GM21367 (cell line): ENCODE measurements at regions not wholly inside any gene's neighbourhood (a gene's known extent, or its start where the extent isn't known, plus 50 kb on each side); places are given as distances from the start of the nearest gene placed in this dataset.

Experiments
- ATAC-seq: cut with Tn5 transposase; IDR thresholded peaks from one replicate; pipeline ENCODE4 v1.9.1; 2021; ENCODE audit not compliant: unreplicated experiment

DNA sequence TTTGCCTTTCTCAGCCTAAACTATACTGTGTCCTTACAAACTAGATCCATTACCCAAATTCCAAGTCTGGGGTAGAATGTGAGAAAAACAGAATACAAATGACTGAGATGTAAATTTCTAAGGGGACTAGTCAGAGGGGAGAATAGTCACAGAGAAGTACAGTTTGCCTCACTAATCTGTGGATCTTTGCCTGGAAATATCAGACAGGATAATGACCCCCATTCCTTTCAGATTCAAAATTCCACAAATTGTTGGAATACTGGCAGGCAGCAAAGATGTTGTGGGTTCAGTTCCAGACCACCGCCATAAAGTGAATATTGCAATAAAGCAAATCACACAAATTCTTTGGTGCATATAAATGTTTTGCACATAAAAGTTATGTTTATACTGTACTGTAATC is 762.8 kb upstream of the NR2F2 start:
- ATAC-seq: no peak

DNA sequence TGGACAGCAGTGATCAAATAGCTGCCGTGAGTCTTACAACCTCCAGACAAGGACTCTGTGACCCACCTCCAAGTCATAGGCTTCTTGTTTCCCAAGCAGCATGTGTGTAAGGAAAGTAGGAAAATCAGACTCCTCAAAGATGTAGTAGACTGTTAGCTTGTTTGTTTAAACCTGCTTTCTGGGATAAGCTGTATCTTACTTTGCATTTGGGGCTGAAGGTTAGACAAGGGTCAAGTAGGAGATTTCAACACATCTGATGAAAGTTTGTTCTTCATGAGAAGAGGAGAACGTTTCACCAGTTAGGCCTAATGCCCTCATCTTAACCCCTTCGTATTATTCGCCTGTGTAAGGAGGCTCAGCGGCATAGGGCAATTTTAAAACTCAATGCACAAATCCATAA is 756.4 kb upstream of the NR2F2 start:
- ATAC-seq: no peak

DNA sequence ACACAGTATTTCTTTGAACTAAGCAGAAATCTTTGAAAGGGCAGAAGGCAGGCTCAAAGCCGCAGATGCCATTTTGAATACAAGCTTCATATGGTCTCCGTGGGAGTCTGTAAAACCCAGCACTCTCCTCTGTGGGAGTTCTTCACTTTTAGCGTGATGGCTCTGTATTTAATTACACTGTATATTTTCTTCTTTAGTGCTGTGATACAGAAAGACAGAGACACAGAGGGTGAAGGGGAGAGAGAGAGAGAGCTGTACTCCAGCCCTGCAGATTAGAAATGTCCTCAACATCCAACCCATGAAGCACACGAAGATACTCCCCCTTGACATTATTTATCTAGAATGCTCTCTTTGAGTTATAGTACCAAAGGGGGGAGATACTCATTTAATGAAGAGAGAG is 752.6 kb upstream of the NR2F2 start:
- no peak for ATAC-seq

DNA sequence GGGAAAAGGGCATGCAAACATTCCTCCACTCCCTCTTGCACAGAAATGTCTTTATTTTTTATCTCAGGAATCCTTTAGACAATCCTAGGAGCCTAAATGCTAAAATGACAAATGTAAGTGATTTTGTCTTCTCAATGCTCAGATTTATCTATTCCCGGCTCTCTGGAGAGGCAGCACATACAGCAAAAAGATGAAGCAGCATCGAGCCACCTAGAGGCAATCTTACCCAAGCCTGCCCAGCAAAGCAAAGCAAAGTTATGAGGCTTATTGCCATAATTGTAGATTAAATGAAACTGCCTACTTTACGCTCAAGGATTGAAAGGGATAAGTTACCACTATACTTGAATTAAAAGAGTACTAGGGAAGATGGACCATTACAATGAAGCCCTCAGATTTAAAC is 750.4 kb upstream of the NR2F2 start:
- ATAC-seq: no peak

DNA sequence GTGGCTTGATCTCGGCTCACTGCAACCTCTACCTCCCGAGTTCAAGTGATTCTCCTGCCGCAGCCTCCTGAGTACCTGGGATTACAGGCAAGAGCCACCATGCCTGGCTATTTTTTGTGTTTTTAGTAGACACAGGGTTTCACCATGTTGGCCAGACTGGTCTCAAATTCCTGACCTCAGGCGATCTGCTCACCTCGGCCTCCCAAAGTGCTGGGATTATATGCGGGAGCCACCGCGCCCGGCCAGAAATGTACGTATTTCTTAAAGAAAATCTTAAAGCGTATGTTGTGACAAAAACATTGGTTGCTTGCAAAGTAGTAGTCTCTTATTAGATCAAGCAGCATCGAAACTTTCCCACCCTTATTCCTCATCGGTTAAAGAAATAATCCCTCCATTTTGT is 748.9 kb upstream of the NR2F2 start:
- no peak for ATAC-seq

DNA sequence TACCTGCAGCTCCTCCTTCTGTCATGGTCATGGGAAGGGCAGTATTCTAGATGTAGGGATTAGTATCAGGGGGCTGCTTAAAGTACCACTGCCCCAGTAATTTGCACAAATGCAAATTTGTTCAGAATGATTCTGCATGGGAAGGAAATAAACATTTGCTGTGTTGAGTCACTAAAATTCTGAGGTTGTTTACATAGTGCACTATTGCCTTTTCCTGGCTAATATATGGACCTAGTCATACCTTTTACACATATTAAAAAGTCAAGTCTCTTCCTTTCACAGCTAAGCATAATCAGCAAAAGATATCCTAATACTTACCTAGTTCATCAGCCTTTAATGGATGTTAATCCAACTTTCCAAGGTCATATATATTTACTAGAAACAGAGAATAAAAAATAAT is 746.4 kb upstream of the NR2F2 start:
- ATAC-seq: no peak

DNA sequence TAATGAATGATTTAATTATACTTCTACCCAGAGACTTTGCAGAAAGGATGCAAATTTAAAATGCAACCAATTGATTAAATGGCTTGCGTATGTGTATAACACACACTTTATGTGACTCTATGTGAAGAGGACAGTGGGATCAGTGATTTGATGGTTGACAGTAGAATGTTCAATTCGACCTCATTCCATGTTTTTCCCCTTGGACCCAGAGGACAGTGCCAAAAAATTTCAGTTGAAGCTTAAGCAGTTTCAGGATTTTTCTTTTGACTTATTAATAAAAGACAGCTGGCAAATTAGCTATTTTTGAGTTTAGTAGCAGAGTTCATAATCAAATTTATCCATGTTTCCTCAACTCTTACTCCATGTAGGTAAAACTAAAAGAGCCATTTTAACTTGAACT is 742.4 kb upstream of the NR2F2 start:
- ATAC-seq: no peak

DNA sequence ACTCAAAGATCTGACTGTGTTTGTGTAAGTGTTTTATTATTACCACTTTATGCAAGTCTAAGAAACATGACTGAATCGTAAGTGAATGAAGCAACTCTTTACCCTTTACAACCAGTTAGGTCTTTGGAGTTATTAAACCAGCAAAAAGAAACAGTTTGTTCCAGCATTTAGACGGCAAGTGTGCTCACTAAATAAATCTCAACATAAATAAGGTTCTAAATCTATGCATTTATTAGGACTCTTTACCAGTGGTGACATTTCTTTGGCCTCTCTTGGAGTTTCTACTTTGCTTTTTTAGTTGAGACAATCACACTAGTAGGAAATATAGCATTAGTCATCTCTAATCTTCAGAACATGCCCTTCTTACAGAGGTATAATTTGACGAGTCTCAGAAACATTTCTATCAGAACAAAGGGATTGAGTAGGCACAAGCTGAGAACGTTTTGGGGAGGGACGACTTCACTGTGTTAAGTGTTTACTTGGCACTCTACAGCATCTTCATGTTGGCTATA is 739.9 kb upstream of the NR2F2 start:
- ATAC-seq: no peak

DNA sequence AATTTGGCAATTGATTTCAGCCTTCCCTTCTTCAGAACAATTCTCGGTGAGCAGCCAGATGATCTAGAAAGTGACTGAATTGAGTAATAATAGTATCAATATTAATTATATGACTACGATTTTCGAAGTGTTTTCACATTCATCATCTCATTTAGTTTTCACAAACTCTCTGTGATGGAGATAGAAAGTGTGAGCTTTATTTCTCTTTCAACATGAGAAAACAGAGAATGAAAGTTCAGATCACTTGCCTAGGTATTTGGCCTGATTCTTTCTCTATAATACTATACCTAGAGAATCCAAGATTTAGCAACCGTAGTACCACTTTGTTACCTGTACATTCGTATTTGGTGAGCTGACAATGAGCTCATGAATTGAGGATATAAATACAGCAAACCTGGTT is 739.2 kb upstream of the NR2F2 start:
- ATAC-seq: no peak

DNA sequence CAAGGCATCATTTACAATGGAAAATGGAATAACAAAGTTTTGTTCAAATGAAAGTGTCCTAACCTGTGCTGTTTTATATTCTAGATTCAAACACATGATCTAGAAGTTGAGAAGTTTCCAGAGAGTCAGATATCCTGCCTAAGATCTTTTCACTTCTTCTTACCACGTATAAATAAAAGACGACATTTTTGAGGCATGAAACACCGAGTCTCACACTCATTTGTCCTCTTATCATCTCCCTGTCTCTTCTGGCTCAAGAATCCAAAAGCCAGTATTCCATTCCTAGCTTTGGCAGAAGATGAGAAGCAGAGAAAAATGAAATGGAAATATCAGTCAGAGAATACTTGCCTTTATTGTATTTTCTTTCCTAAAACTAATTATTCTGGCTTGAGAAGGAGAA is 738.6 kb upstream of the NR2F2 start:
- ATAC-seq: no peak

DNA sequence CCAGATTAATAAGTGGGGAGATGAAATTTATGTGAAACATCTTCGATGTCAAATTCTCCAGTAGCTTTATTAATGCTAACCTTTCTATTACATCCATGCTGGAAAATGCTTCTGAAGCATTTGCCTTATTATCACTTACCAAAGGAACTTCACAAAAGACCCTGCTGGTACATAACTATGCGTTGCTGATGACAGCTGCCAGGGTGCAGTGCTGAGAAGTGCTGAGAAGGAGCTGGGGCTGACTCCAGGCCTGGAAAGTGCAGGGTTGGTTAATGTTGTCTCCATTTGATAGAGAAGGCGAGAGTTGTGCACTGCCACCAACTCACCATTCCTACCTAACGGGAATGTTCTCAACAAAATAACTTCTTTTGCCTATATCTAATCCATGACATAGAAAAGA is 736.0 kb upstream of the NR2F2 start:
- no peak for ATAC-seq

DNA sequence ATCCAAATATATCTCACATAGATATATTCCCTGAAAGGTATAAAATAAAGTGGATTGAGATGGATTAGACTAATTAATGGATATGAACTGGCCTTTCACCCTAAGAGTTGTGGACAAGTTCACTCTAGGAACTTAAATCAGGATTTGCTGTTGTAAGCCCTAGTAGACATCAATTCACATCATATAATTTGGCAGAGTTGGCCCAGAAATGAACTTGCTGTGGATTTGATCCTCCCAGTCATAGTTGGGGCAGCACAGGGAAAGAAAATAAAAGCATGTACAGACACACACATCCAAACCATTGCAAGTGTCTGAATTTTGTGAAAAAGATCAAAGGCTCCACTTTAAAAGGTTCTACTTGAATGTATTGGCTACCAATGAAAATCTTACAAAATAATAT is 734.7 kb upstream of the NR2F2 start:
- ATAC-seq: no peak

DNA sequence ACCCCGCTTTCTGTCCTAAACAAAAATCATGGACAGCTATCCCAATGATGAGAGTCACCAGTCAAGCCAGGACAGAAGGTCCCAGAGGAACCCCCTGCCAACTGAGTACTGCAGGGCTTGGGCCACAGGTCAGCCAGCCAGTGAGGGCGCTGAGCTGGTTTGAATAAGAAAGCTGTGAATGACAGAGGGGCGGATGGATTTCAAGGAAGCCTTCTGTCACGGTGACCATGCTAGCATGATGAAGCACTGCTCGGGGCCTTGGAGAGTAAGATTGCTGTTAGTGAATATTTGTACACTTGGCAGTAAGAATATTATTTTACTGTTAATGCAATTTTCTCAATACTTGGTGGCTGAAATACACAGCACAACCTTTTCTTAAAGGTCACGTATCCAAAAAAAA is 734.0 kb upstream of the NR2F2 start:
- ATAC-seq: no peak

DNA sequence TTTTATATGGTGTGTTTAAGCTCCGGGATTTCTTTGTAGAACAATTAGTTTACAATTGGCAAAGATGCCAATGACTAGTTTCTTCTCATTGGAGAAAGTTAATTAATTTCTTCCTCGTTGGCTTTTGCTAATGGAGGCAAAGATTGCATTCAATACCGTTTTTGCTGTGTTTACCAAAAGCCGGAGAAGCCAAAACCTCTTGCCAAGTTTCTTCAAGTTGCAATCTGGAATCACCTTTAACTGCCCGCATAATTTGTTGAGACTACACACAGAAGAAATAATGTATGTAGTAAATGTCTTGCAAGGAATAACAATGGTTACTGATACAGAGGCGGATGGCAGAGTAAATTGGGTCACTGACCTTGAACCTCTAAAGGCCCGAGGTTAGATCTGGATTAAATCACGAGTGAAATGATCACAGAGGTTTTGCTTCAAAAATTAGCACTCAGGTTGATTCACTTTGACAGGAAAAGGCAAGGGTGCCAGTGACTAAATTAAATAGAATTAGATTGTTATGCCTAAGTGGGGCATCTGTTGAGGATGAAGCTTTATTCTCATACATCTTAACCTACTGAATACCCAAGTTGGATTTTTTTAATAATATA is 732.1 kb upstream of the NR2F2 start:
- no peak for ATAC-seq

DNA sequence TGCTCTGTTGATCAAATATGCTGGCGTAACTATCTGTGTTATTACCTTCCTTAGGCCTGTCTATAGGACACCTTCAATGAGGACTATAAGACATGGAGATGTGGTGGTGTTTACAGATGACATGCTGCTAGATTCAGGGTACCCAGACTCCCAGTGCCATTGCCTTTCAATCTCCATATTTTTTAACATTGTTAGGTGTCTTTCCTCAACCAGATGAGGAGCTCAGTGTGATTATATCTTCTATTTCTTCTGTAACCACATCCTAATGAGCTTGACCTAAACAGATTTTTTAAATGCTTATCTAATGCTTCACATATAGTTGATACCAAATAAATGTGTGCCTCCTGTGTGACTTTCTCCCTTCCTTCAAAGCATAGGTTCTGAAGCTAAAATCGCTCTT is 730.1 kb upstream of the NR2F2 start:
- no peak for ATAC-seq

DNA sequence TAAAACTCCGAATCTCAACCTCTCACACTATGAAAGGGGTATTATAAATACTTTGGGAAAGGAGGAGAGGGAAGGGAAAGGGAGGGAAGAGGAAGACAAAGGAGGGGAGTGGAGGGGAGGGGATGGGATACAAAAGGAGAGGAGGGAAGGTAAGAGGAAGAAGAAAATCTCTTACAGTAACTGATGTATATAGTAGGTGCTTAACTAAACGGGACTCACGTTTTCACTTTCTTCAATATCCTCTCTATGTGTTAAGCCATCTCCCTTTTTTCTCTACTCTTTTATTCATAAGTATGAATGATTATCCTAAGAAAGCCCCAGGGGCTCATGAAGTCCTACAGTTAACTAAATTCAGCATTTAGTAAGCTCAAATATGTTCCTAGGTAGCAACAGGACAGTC is 729.6 kb upstream of the NR2F2 start:
- ATAC-seq: no peak

DNA sequence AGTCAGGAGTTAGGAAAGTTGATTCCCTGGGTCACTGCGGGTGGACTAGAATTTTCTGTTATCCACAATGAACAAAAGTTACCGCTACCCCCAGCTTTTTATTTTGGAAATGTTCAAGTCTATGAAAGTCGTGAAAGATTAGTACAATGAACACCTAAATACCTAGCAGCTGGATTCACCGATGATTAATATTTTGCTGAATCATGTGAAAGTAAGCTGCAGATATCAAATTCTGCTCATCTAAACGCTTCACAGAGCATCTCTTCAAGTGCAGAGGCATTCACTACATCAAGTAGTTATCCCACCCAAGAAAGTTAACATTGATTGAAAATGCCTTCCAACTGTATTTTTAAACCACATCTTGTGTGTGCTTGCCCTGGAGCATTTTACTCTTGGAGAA is 729.0 kb upstream of the NR2F2 start:
- ATAC-seq: no peak

DNA sequence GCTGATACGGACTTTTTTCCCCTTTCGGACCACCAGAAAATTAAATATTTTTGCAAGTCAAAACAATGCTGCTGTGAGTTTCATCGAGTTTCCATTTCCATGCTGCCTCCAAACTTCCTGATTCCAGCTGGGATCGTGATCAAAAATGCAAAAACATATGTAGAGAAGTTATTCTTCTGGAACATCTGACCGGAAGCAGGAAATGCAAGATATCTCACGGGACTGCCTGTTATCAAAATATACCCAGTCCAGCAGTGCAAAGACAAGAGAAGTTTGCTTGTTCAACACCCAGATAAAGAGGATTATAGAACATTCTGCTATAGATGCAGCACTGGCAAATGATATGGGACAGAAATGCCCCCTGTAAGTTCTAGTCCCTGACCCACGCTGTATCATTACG is 726.7 kb upstream of the NR2F2 start:
- no peak for ATAC-seq

DNA sequence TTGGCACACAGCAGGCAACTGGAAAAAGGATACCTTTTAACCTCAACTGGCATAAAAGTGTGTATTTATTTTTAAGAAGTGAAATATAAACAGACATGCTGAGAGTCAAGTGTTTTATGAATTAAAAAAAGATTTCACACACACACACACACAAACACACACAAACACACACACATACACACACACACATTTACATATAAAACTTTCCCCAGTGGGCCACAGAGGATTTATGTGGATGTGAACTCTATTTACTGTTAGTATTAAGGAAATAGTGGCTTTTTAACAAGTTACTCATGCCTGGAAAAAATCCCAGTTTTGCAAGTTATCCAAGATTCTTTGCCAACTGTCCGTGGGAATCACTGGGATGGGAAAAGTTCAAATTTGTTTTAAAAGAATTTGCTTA is 725.9 kb upstream of the NR2F2 start:
- no peak for ATAC-seq

DNA sequence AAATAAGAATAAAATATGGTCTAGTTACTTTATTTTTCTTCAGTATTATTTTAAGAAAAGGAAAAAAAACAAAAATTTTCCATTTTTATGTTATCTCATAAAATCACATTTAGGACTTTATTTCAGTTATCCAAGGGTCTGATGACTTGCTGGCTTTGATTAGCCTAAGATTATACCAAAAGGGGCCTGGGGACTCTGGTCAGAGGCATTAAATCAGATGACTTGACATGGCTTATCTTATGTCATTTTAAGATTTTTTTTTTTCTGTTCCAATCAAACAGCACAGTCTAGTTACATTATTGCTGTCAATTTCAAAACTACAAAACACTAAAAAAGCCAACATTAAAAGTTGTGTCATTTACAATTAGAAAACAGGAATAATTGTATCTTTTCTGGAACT is 725.4 kb upstream of the NR2F2 start:
- ATAC-seq: no peak

DNA sequence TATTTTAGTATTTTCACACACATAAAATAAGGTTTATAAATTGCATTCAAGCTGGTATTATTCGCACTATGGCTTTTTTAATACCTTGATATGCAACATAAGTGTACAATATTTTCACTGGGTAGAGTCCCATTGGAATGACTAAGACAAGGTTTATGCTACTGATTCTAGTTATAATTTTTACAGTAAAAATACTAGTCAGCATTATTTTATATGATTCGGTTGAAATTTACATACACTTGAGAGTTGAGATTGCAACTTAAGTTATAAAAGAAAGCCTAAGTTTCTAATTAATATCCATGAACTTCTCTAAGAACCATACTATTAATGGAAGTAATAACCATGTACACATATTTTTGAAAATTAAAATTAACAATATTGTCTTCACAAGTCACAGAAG is 723.9 kb upstream of the NR2F2 start:
- no peak for ATAC-seq

DNA sequence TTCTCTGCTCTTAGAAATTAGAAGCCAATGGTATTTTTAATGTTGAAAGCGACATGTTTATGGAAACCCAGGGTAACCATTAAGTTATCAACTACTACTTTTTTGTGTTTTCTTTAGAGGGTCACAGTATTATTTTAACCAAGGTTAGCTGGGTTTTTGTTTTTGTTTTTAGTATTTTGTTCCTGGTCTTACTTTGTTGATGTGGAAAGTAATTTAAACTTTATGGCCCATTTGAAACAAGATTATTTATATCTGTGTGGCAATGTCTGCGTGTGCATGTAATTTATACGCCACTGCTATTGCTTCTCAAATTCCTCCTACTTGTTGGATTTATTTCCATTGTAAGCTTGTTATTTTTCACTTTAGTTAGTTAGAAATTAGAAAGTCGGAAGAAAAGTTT is 722.1 kb upstream of the NR2F2 start:
- no peak for ATAC-seq

DNA sequence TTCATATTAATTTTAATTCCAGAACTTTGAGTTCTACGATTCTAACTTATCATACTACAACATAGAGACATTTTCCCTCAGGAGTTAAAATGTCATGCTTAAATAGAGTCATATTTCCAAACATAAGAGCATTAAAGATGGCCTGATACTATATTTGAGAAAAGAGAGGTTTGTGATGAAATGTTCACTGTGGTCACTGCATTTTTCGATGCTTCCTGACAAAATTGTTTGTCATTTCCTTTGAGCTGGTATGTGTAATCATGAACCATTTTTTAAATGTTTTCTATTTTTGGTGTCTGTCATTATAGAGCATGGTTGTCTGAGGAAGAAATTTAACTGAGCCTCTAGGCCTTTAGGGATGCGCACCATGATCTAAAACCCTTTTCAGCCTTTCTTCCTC is 721.4 kb upstream of the NR2F2 start:
- ATAC-seq: no peak

DNA sequence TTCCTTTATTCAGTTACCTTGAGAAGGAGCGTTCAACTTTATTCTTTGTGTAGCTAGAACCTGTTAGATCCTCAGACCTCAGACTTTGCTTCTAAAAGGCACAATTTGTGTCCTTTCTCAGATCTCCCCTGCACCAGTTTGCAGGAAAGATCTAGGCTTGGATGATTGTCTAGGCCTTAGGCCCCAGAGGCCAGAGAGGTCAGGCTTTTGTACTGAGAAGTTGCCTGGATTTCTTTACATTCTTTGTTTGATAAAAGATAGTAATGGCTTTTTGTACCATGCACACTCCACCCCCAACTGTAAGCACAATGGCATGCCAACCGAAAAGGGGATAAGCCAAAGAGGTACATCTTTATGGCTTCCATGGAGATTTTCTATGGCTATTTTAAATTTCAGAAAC is 719.6 kb upstream of the NR2F2 start:
- ATAC-seq: no peak
